HK-2 (cell line): ENCODE measurements at regions not wholly inside any gene's neighbourhood (a gene's known extent, or its start where the extent isn't known, plus 50 kb on each side); places are given as distances from the start of the nearest gene placed in this dataset.

ENCODE experiments used
- DNase-seq: peaks from one replicate; pipeline ENCODE4 v3.0.0-alpha.2; 2018; ENCODE audit not compliant: unreplicated experiment

GRCh38 chr3:72591522-72592421 is 256.5 kb downstream of the SHQ1 start:
- peak; percentile 10 for DNase-seq

GRCh38 chr3:72590732-72591221 is 257.5 kb downstream of the SHQ1 start:
- DNase-seq: no peak

GRCh38 chr3:72587282-72587681 is 261.0 kb downstream of the SHQ1 start:
- no peak for DNase-seq

GRCh38 chr3:72586694-72587093 is 261.6 kb downstream of the SHQ1 start:
- no peak for DNase-seq

GRCh38 chr3:72585966-72586365 is 262.3 kb downstream of the SHQ1 start:
- no peak for DNase-seq

- DNase-seq: no peak
These were observed 264.0 kb downstream of the SHQ1 start for GRCh38 chr3:72584262-72584661.

- no peak for DNase-seq
These were observed 265.3 kb downstream of the SHQ1 start for GRCh38 chr3:72582963-72583362.

GRCh38 chr3:72582211-72582878 is 265.9 kb downstream of the SHQ1 start:
- no peak for DNase-seq

GRCh38 chr3:72580900-72581299 is 267.3 kb downstream of the SHQ1 start:
- no peak for DNase-seq

GRCh38 chr3:72580246-72580756 is 267.9 kb downstream of the SHQ1 start:
- DNase-seq: no peak

GRCh38 chr3:72579581-72580245 is 268.5 kb downstream of the SHQ1 start:
- no peak for DNase-seq

- no peak for DNase-seq
These were observed 269.1 kb downstream of the SHQ1 start for GRCh38 chr3:72579191-72579580.

GRCh38 chr3:72577190-72577589 is 271.1 kb downstream of the SHQ1 start:
- no peak for DNase-seq

- no peak for DNase-seq
These were observed 271.7 kb downstream of the SHQ1 start for GRCh38 chr3:72576563-72576962.

- no peak for DNase-seq
These were observed 274.1 kb downstream of the SHQ1 start for GRCh38 chr3:72574144-72574543.

- DNase-seq: no peak
These were observed 275.2 kb downstream of the SHQ1 start for GRCh38 chr3:72573051-72573450.

- no peak for DNase-seq
These were observed 275.7 kb downstream of the SHQ1 start for GRCh38 chr3:72572489-72573007.

GRCh38 chr3:72571638-72572114 is 276.6 kb downstream of the SHQ1 start:
- no peak for DNase-seq

GRCh38 chr3:72571052-72571451 is 277.2 kb downstream of the SHQ1 start:
- no peak for DNase-seq

- no peak for DNase-seq
These were observed 278.3 kb downstream of the SHQ1 start for GRCh38 chr3:72569754-72570440.

GRCh38 chr3:72568083-72568482 is 280.2 kb downstream of the SHQ1 start:
- no peak for DNase-seq
